ENCODE measurements at regions not wholly inside any gene's neighbourhood (a gene's known extent, or its start where the extent isn't known, plus 50 kb on each side); places are given as distances from the start of the nearest gene placed in this dataset.

DNA sequence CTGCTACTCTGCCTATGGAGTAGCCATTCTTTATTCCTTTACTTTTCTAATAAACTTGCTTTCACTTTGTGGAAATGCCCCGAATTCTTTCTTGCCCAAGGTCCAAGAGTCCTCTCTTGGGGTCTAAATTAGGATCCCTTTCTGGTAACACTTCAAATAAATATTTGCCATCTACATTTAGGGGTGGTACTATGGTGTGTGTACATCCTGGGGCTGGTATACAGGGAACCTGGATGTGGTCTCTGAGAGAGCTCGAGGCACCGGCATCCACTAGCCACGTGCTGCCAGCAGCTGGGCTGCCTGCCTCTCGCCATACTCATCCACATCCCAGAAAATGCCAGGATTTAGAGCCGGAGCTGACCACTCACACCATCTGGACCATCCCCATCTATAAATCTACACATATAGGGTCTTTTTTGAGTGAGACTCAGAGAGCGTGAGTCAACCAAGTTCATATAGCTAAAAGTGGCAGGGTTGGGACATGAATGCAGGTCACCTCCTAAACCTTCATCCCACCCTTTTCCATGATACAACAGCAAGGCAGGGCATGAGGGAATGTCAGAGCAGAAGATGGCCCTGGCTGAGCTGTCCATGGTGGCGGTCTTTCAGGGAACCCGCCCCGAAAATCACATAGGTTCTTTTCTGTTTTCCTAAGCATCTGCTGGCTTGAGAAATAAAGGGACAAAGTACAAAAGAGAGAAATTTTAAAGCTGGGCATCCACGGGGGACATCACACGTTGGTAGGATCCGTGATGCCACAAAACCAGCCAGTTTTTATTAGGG lies 76.6 kb upstream of the F3 start:
- in situ Hi-C loops (cut with MboI; ENCODE audit: low sequenced_read_pairs), result no loop called here
- Histone ChIP-seq H3K27ac (ENCODE audit: insufficient read depth, low read length) (no peak overlapping the region; the same call in 1 of the 2 replicates), H3K27me3 (ENCODE audit: control insufficient read depth, insufficient read depth, low read length) (no peaks in the 10 kb centered on the region), H3K14ac (replicated peaks; ENCODE audit: low read depth, low read length) (peak overlapping the region; percentile 73), H4K8ac (ENCODE audit: low read depth in 2 of 2, low read length in 2 of 2) (peak overlapping the region; percentile 68 to 79; a peak in 3 of 4 replicates), H3K4me3 (ENCODE audit: insufficient read depth, low read depth, low read length) (no peak overlapping the region), H3K23ac (ENCODE audit: low read depth, low read length) (peak overlapping the region; percentile 8; the same call in 1 of the 2 replicates), H4K91ac (ENCODE audit: insufficient read depth, low read depth, low read length) (peak overlapping the region; percentile 68), H2BK5ac (ENCODE audit: low read depth, low read length, poor library complexity, severe bottlenecking) (peak overlapping the region; percentile 76), H3K18ac (ENCODE audit: low read depth, low read length) (peak overlapping the region; percentile 46; the same call in 1 of the 2 replicates), H3K56ac (ENCODE audit: extremely low read depth, insufficient read depth, low read length) (no peak overlapping the region), H3K4me1 (ENCODE audit: control insufficient read depth, insufficient read depth, low read length) (peaks cover 24% of the 10 kb centered on the region), H4K5ac (ENCODE audit: low read depth, low read length) (no peak overlapping the region; the same call in 1 of the 2 replicates), H3K4me2 (ENCODE audit: low read depth, low read length) (no peak overlapping the region), H2BK120ac (ENCODE audit: low read depth, low read length) (peak overlapping the region; percentile 82), H2BK20ac (ENCODE audit: low read depth, low read length) (peak overlapping the region; percentile 84), H2AK5ac (ENCODE audit: low read depth, low read length) (peak overlapping the region; percentile 98), H3K79me1 (ENCODE audit: low read depth in 1 of 2, low read length in 2 of 2) (peaks cover 0 to 12% of the 10 kb centered on the region in 2 experiments; a peak in 2 of 4 replicates), H3K36me3 (ENCODE audit: control insufficient read depth, insufficient read depth, low read length) (no peaks in the 10 kb centered on the region), H2BK15ac (ENCODE audit: low read depth, low read length) (peak overlapping the region; percentile 92; the same call in 2 of the 3 replicates), H4K20me1 (ENCODE audit: insufficient read depth, low read length) (no peaks in the 10 kb centered on the region), H3K9me3 (ENCODE audit: control insufficient read depth, insufficient read depth, low read length) (0 out of 2 replicates have a peak, but pooled peaks cover 2% of the 10 kb centered on the region), H3K9ac (ENCODE audit: low read depth, low read length) (no peak overlapping the region), H2AFZ (replicated peaks; ENCODE audit: low read length, poor library complexity) (no peak overlapping the region), H2AK9ac (replicated peaks; ENCODE audit: low read depth, low read length, poor library complexity) (no peak overlapping the region), H3K9me1 (ENCODE audit: insufficient read depth, low read length) (peaks cover 35% of the 10 kb centered on the region), H3K4ac (ENCODE audit: low read depth, low read length) (peak overlapping the region; percentile 89)
- TF ChIP-seq SMC3 (IDR thresholded peaks at IDR 0.05; ENCODE audit: low read depth, low read length) (no peak), RFX5 (IDR thresholded peaks at IDR 0.05; ENCODE audit: low read depth, low read length) (no peak), RCOR1 (IDR thresholded peaks at IDR 0.05; ENCODE audit: insufficient replicate concordance, low read length) (no peak), CEBPB (IDR thresholded peaks at IDR 0.05; ENCODE audit: low read depth, low read length) (no peak), NFE2L2 (IDR thresholded peaks at IDR 0.05; ENCODE audit: low read depth, low read length) (no peak), FOS (IDR thresholded peaks at IDR 0.05; ENCODE audit: low read depth, low read length) (no peak), MAZ (IDR thresholded peaks at IDR 0.05; ENCODE audit: borderline replicate concordance, low read depth, low read length) (no peak), BHLHE40 (IDR thresholded peaks at IDR 0.05; ENCODE audit: low read depth, low read length) (no peak), POLR2A (IDR thresholded peaks at IDR 0.05; ENCODE audit: low read depth, low read length) (no peak)
- TF ChIP-seq, protein P1, sequence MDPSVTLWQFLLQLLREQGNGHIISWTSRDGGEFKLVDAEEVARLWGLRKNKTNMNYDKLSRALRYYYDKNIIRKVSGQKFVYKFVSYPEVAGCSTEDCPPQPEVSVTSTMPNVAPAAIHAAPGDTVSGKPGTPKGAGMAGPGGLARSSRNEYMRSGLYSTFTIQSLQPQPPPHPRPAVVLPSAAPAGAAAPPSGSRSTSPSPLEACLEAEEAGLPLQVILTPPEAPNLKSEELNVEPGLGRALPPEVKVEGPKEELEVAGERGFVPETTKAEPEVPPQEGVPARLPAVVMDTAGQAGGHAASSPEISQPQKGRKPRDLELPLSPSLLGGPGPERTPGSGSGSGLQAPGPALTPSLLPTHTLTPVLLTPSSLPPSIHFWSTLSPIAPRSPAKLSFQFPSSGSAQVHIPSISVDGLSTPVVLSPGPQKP (IDR thresholded peaks at IDR 0.05; ENCODE audit: borderline replicate concordance, low read depth, low read length), result no peak
- dilution Hi-C loops (cut with HindIII; ENCODE audit: low sequenced_read_pairs, unreplicated experiment), result no loop called here
- intact Hi-C loops (cut with micrococcal nuclease), result no loop called here
- POLR2A ChIA-PET (ENCODE audit: unreplicated experiment), result interaction anchor here (1.6 kb wide), 1 partner anchor 76 kb away, joined by 5 read pairs; the partner anchor contains the start of gene F3
- no TSS peak for BruUV-seq (replicated peaks)
- no peak for DNase-seq
- no peak for ATAC-seq (ENCODE audit: low read depth)
- CTCF ChIA-PET, result interaction anchor here (0.6 kb wide), 1 partner anchor 92 kb away, joined by 4 read pairs; no protein-coding TSS in a partner anchor
- 95% methylated on average over 4 of the region's 13 CpGs; no CpG with 5 or more reads in 1 of the 2 experiments for WGBS, 2 experiments (ENCODE audit: extremely low coverage in 2 of 2, insufficient read length in 1 of 2)
